Brain microvascular endothelial cell (primary cell): ENCODE measurements at regions not wholly inside any gene's neighbourhood (a gene's known extent, or its start where the extent isn't known, plus 50 kb on each side); places are given as distances from the start of the nearest gene placed in this dataset.
"Not testable (repeated sequence)": the region's sequence is repeated elsewhere in the genome, so short reads cannot be mapped to it uniquely, and the experiment has no call there.

ENCODE experiments used
- DNase-seq: peaks from one replicate; pipeline ENCODE4 v3.0.0-alpha.2; 2020
- H3K27ac ChIP-seq: fragments of 250-450 bp; sonication (Bioruptor Pico); 2 replicates; pipeline ENCODE4 v1.5.1; 2020; ENCODE audit warnings: mild to moderate bottlenecking, moderate library complexity
- H3K27me3 ChIP-seq: fragments of 250-450 bp; sonication (Bioruptor Pico); replicated peaks from 2 replicates; pipeline ENCODE4 v1.5.1; 2020; ENCODE audit warnings: mild to moderate bottlenecking
- H3K36me3 ChIP-seq: fragments of 250-450 bp; sonication (Bioruptor Pico); replicated peaks from 2 replicates; pipeline ENCODE4 v1.5.1; 2020; ENCODE audit warnings: mild to moderate bottlenecking
- H3K4me3 ChIP-seq: 2 replicates; pipeline ENCODE4 v1.5.1; 2011; ENCODE audit warnings: low read depth, mild to moderate bottlenecking, control low read depth, low read length, moderate library complexity
- in situ Hi-C: cut with HindIII; loops from 2 replicates; pipeline ENCODE4 v1.10.0; 2017; ENCODE audit warnings: low sequenced_read_pairs, low pct_ligation_motif_present
- TF ChIP-seq, protein P1 (sequence below): IDR thresholded peaks from 2 replicates; pipeline ENCODE4 v1.5.1; 2011; ENCODE audit warnings: low read depth, mild to moderate bottlenecking, moderate library complexity, low read length, control low read depth, inconsistent platforms; ENCODE audit errors: missing control alignments

DNA sequence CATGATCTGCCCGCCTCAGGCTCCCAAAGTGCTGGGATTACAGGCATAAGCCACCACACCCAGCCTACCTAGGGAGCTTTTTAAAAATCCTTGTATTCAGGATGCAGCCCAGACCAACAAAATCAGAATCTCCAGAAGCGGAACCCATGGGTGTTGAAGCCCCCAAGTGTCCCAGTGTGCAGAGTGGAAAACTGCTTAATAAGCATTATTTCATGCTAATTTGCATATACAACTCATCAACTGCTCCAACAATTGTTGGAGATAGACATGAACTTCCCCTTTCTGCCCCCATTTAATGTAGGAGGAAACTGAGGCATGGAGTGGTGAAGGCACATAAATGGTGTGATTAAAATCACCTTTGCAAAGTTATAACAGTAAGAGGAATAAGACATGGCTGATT, 84.3 kb upstream of the C16orf82 start:
- in situ Hi-C loops = no loop called here

DNA sequence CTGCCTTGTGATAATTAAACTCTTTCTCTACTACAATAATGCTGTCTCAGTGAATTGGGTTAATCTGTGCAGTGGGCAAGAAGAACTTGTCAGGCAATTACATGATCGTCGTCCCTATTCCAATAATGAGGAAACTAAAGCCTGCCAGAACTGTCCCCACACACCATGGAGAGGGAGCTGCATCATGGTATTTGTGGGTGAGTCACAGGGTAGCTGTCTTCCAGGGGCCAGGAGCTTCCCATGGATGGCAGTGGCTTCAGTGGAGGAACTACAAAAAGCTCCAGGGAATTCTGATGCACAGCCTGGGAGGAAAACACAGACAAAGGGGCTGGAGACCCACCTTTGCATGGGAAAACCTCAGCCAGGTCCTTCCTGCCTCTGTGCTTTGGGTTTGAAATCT, 83.3 kb upstream of the C16orf82 start:
- H3K4me3 ChIP-seq = no peak overlapping the region
- no peak overlapping the region for H3K27ac ChIP-seq
- H3K36me3 ChIP-seq = no peaks in the 10 kb centered on the region
- TF ChIP-seq, protein P1, sequence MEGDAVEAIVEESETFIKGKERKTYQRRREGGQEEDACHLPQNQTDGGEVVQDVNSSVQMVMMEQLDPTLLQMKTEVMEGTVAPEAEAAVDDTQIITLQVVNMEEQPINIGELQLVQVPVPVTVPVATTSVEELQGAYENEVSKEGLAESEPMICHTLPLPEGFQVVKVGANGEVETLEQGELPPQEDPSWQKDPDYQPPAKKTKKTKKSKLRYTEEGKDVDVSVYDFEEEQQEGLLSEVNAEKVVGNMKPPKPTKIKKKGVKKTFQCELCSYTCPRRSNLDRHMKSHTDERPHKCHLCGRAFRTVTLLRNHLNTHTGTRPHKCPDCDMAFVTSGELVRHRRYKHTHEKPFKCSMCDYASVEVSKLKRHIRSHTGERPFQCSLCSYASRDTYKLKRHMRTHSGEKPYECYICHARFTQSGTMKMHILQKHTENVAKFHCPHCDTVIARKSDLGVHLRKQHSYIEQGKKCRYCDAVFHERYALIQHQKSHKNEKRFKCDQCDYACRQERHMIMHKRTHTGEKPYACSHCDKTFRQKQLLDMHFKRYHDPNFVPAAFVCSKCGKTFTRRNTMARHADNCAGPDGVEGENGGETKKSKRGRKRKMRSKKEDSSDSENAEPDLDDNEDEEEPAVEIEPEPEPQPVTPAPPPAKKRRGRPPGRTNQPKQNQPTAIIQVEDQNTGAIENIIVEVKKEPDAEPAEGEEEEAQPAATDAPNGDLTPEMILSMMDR = no peak
- in situ Hi-C loops = no loop called here
- DNase-seq = no peak
- no peaks in the 10 kb centered on the region for H3K27me3 ChIP-seq

More for the DNA sequence above, 84.3 kb upstream of the C16orf82 start:
- H3K4me3 ChIP-seq = no peak overlapping the region
- TF ChIP-seq, protein P1 = no peak
- no peaks in the 10 kb centered on the region for H3K27me3 ChIP-seq
- H3K27ac ChIP-seq = no peak overlapping the region
- DNase-seq = no peak
- no peaks in the 10 kb centered on the region for H3K36me3 ChIP-seq

DNA sequence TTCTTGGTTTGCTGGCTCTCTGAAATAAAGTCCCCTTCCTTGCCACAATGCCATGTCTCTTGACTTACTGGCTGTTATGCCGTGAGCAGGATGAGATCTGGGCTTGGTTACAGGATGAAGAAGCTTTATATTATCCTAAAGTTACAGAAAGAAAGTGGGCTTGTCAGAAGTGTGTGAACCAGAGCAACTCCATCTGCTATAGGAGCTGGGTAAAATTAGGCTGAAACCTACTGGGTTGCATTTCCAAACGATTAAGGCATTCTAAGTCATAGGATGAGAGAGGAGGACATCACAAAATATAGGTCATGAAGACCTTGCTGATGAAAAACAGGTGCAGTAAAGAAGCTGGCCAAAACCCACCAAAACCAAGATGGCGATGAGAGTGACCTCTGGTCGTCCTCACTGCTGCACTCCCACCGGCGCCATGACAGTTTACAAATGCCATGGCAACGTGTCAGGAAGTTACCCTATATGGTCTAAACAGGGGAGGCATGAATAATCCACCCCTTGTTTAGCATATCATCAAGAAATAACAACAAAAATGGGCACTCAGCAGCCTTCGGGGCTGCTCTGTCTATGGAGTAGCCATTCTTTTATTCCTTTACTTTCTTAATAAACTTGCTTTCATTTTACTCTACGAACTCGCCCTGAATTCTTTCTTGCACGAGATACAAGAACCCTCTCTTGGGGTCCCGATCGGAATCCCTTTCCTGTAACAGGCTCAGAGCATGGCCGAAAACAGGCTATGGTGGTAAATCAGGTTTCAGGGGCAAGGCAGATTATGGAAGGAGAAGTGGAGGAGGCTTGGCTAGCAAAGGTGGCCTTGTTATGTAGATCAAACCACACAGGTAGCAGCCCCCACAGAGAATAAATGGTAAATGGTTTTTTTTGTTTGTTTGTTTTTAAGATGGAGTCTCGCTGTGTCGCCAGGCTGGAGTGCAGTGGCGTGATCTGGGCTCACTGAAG, 81.3 kb upstream of the C16orf82 start:
- Histone ChIP-seq H3K36me3 (no peaks in the 10 kb centered on the region), H3K4me3 (no peak overlapping the region), H3K27ac (no peak overlapping the region), H3K27me3 (no peaks in the 10 kb centered on the region)
- TF ChIP-seq, protein P1 = no peak
- in situ Hi-C loops = no loop called here
- DNase-seq = no peak

DNA sequence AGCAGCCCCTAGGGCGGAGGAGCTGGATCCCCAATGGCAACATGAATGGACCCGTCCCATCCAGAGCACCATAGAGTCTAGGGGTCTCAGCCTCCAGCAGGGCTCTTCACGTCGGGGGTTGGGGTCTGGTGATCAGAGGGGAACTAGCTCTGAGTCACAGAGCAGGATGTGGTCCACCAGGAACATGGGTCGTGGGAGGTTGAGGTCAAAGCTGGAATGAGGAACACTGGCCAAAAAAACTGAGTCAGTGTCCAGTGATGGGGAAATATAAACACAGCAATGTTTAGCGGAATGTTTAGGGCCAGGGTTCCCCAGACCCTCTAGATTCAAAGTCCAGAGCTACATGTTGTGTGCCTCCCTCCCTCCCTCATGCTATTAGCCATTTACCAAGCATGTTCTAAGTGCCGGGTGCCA, 79.1 kb upstream of the C16orf82 start:
- no peaks in the 10 kb centered on the region for H3K27me3 ChIP-seq
- TF ChIP-seq, protein P1 = no peak
- no peak overlapping the region for H3K27ac ChIP-seq
- no peak overlapping the region for H3K4me3 ChIP-seq
- DNase-seq = no peak
- no peaks in the 10 kb centered on the region for H3K36me3 ChIP-seq
- in situ Hi-C loops = no loop called here

DNA sequence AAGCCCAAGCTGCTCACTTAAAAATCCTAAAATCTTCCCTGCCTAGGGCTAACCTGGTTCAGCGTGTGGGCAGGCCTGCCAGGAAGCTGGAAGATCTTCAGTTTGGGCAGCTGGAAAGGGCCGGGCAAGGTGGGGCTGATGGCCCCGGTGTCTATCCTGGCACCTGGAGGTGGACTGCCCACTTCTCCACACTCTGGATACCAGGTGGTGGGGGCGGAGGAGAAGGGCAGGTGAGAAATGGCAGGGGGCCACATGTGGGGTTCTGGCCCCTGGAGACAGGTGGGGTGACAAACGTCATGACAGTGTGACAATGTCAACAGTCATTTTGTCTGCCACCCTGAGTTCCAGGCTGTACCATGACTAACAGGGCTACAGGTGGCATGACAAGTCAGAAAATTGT, 78.5 kb upstream of the C16orf82 start:
- H3K4me3 ChIP-seq = no peak overlapping the region
- no peaks in the 10 kb centered on the region for H3K27me3 ChIP-seq
- no peak for DNase-seq
- TF ChIP-seq, protein P1 = no peak
- in situ Hi-C loops = no loop called here
- no peak overlapping the region for H3K27ac ChIP-seq
- no peaks in the 10 kb centered on the region for H3K36me3 ChIP-seq

DNA sequence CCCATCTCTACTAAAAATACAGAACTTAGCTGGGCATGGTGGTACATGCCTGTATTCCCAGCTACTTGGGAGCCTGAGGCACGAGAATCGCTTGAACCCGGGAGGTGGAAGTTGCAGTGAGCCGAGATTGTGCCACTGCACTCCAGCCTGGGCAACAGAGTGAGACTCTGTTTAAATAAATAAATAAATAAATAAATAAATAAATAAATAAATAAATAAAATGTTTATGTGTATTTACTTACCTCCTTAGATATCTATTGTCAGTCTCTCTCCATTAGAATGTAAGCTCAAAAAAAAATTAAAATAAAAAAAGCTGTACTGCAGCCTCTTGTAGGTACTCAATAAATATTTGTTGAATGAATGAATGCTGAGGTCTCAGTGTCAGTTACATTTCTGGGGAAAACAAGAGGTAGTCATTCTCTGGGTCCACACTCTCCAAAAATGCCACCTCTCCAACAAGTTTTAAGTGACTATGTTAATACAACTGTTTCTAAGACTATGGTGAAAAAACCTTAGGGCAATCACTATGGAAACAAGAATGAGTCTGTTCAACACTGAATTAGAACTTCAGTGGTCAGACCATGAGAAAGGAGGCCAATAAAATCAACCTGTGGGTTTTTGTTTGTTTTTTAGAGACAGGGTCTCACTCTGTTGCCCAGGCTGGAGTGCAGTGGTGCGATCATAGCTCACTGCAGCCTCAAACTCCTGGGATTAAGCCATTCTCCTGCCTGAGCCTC, 76.2 kb upstream of the C16orf82 start:
- H3K27ac ChIP-seq, DNase-seq, H3K4me3 ChIP-seq, H3K27me3 ChIP-seq, H3K36me3 ChIP-seq, in situ Hi-C loops: not testable (repeated sequence)
